Calu3 (cell line): ENCODE measurements at regions not wholly inside any gene's neighbourhood (a gene's known extent, or its start where the extent isn't known, plus 50 kb on each side); places are given as distances from the start of the nearest gene placed in this dataset.

Experiments
- BruUV-seq: library from RNA; stranded (reverse); fragments of 400-500 nt; replicated peaks from 2 replicates; lab custom pipeline; 2021; lab: Mats Ljungman, UMichigan
- CTCF ChIA-PET: fragments of 300-600 bp; sonication (Branson Sonifier 250); formaldehyde crosslinking; loops from one replicate; lab custom pipeline; 2022; ENCODE audit warnings: antibody characterized with exemption; lab: Charles Lee
- DNase-seq: peaks from one replicate; pipeline ENCODE4 v3.0.0; 2022
- H3K27ac Mint-ChIP-seq: one replicate; pipeline ENCODE4 v1.8.0; 2022; ENCODE audit warnings: mixed read lengths; ENCODE audit not compliant: unreplicated experiment
- H3K27me3 Mint-ChIP-seq: one replicate; pipeline ENCODE4 v1.8.0; 2022; ENCODE audit warnings: mixed read lengths; ENCODE audit not compliant: unreplicated experiment
- H3K36me3 Mint-ChIP-seq: one replicate; pipeline ENCODE4 v1.8.0; 2022; ENCODE audit warnings: mild to moderate bottlenecking, moderate library complexity, mixed read lengths; ENCODE audit not compliant: insufficient read depth, unreplicated experiment
- H3K4me1 Mint-ChIP-seq: one replicate; pipeline ENCODE4 v1.8.0; 2022; ENCODE audit warnings: mild to moderate bottlenecking, low read depth, mixed read lengths; ENCODE audit not compliant: unreplicated experiment
- H3K4me3 Mint-ChIP-seq: one replicate; pipeline ENCODE4 v1.8.0; 2022; ENCODE audit warnings: mild to moderate bottlenecking, low read depth, moderate library complexity, mixed read lengths; ENCODE audit not compliant: unreplicated experiment
- H3K9me3 Mint-ChIP-seq: one replicate; pipeline ENCODE4 v1.8.0; 2022; ENCODE audit warnings: low read depth, mixed read lengths; ENCODE audit not compliant: unreplicated experiment
- intact Hi-C: fragments of 100-400 bp; cut with micrococcal nuclease; formaldehyde crosslinking; loops from one replicate; pipeline ENCODE4 v1.10.0; 2022; ENCODE audit not compliant: unreplicated experiment
- TF ChIP-seq, protein P1 (sequence below): fragments of 200-600 bp; IDR thresholded peaks from one replicate; pipeline ENCODE4 v1.8.0; 2022; ENCODE audit warnings: antibody characterized with exemption; ENCODE audit not compliant: unreplicated experiment

DNA sequence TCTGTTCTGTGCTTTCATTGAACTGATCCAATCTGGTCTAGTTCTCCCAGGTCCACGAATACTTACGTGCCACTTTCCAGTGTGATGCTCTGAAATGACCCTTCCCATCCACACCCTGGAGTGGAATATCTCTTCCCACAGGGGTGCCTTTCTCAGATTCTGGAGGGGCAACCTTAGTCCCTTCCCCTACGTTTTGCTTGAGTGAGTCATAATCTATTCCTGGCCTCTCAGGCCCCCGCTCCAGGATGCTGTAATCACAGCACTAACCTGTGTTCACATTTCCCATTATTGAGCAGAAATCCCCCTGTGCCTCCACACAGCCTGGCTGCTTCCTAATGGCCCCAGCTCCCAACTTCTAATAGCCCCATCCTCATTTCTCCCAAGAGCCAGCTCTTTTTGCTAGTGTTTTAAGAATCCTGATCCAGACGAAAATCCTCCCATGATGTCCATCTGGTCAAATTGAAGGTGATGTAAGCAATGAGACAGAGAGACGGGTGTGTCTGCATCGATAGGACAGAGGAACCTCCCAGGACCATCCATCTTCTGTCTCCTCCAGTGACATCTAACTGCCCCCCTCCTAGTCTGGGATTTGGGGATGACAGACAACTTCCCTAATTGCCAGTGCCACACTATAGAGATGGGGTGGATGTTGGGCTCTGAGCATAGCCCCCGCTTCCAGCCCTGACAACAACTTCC lies 164.0 kb upstream of the MAF start:
- CTCF ChIA-PET = no interaction called here
- H3K4me1 Mint-ChIP-seq = peaks cover 16% of the 10 kb centered on the region
- intact Hi-C loops = loop anchor here (5.0 kb wide), 1 partner anchor 162 kb away; the partner anchor contains the start of gene MAF
- no peaks in the 10 kb centered on the region for H3K27me3 Mint-ChIP-seq
- peaks cover 4% of the 10 kb centered on the region for H3K36me3 Mint-ChIP-seq
- DNase-seq = no peak
- H3K27ac Mint-ChIP-seq = no peak overlapping the region
- no TSS peak for BruUV-seq
- TF ChIP-seq, protein P1, sequence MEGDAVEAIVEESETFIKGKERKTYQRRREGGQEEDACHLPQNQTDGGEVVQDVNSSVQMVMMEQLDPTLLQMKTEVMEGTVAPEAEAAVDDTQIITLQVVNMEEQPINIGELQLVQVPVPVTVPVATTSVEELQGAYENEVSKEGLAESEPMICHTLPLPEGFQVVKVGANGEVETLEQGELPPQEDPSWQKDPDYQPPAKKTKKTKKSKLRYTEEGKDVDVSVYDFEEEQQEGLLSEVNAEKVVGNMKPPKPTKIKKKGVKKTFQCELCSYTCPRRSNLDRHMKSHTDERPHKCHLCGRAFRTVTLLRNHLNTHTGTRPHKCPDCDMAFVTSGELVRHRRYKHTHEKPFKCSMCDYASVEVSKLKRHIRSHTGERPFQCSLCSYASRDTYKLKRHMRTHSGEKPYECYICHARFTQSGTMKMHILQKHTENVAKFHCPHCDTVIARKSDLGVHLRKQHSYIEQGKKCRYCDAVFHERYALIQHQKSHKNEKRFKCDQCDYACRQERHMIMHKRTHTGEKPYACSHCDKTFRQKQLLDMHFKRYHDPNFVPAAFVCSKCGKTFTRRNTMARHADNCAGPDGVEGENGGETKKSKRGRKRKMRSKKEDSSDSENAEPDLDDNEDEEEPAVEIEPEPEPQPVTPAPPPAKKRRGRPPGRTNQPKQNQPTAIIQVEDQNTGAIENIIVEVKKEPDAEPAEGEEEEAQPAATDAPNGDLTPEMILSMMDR = no peak
- H3K4me3 Mint-ChIP-seq = no peak overlapping the region
- no peaks in the 10 kb centered on the region for H3K9me3 Mint-ChIP-seq

DNA sequence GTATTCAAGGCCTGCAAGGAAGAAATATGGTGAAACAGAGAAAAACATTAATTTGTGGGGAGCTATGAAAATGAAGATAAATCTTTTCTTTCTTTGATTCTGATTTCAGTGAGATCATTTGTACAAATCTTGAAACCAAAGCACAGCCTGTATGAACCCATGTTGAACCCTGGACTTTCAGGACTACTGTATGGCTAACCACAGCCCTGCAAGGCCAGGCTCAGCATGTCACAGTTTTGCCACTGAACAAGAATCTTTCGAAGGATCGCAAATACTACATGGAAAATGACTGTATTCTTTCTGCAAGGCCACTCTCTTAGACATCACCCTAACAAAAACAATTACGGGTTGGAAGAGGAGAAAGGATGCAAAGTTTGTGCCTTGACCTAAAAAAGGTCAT lies 161.7 kb upstream of the MAF start:
- H3K4me3 Mint-ChIP-seq = no peak overlapping the region
- no peaks in the 10 kb centered on the region for H3K4me1 Mint-ChIP-seq
- intact Hi-C loops = no loop called here
- no TSS peak for BruUV-seq
- H3K27ac Mint-ChIP-seq = no peak overlapping the region
- H3K36me3 Mint-ChIP-seq = no peaks in the 10 kb centered on the region
- no peak for DNase-seq
- TF ChIP-seq, protein P1 = no peak
- H3K9me3 Mint-ChIP-seq = no peaks in the 10 kb centered on the region
- CTCF ChIA-PET = interaction anchor here (1.1 kb wide), 1 partner anchor 23 kb away, joined by 3 read pairs; no protein-coding TSS in a partner anchor
- H3K27me3 Mint-ChIP-seq = no peaks in the 10 kb centered on the region

- Mint-ChIP-seq H3K4me3 (no peak overlapping the region), H3K9me3 (no peaks in the 10 kb centered on the region), H3K27me3 (peaks cover 11% of the 10 kb centered on the region), H3K4me1 (no peaks in the 10 kb centered on the region), H3K36me3 (no peaks in the 10 kb centered on the region), H3K27ac (no peak overlapping the region)
- intact Hi-C loops = no loop called here
- DNase-seq = no peak
- no TSS peak for BruUV-seq
- TF ChIP-seq, protein P1 = no peak
- CTCF ChIA-PET = interaction anchor here (0.6 to 0.7 kb wide), 3 partner anchors 259 to 1490 kb away, joined by 3 to 4 read pairs (median 4); no protein-coding TSS in a partner anchor
Measured at GRCh38 chr16:79758615-79759346, 158.2 kb upstream of the MAF start.

DNA sequence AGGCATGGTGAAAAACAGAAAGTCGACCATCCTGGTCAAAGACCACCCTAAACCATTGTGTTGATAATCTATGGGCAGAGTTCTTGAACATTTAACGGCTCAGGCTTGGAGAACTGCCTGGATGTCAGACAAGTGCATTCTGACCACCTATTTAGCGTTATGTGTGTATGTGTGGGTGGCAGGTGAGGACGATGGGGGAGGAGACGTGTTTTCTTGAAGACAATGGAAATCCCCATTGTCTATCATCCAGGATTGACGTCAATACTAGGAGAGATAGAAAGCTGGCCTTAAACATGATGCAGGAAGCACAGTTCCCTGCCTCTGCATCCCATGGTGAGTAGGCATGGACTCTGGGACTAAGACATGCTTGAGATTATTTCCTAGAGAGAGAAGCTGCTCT lies 157.4 kb upstream of the MAF start:
- no TSS peak for BruUV-seq
- CTCF ChIA-PET = interaction anchor here (0.6 kb wide), 2 partner anchors 1250 to 1490 kb away, joined by 3 to 4 read pairs; no protein-coding TSS in a partner anchor
- H3K9me3 Mint-ChIP-seq = no peaks in the 10 kb centered on the region
- TF ChIP-seq, protein P1 = no peak
- H3K4me3 Mint-ChIP-seq = no peak overlapping the region
- H3K36me3 Mint-ChIP-seq = no peaks in the 10 kb centered on the region
- no peak overlapping the region for H3K27ac Mint-ChIP-seq
- H3K4me1 Mint-ChIP-seq = no peaks in the 10 kb centered on the region
- peaks cover 11% of the 10 kb centered on the region for H3K27me3 Mint-ChIP-seq
- intact Hi-C loops = no loop called here
- DNase-seq = no peak
